HG03439 (cell line): ENCODE measurements at regions not wholly inside any gene's neighbourhood (a gene's known extent, or its start where the extent isn't known, plus 50 kb on each side); places are given as distances from the start of the nearest gene placed in this dataset.
"Not testable (repeated sequence)": the region's sequence is repeated elsewhere in the genome, so short reads cannot be mapped to it uniquely, and the experiment has no call there.

Experiments
- ATAC-seq: cut with Tn5 transposase; IDR thresholded peaks from one replicate; pipeline ENCODE4 v1.9.1; 2021; ENCODE audit warnings: mild to moderate bottlenecking, moderate library complexity; ENCODE audit not compliant: unreplicated experiment

- ATAC-seq = no peak
Observed at GRCh38 chr12:68422956-68423574, 90.9 kb upstream of the MDM1 start.

DNA sequence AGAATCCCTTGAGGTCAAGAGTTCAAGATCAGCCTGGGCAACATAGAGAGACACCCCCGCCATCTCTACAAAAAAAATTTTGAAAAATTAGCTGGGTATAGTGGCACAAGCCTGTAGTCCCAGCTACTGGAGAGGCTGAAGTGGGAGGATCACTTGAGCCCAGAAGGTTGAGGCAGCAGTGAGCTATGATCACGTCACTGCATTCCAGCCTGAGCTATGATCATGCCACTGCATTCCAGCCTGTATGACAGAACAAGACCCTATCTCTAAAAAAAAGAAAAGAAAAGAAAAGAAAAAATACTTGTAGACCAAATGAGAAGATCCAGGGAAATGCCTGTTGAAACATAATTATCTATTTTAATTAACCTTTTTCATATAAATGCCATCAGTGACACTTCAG, 93.8 kb upstream of the MDM1 start:
- ATAC-seq = no peak

DNA sequence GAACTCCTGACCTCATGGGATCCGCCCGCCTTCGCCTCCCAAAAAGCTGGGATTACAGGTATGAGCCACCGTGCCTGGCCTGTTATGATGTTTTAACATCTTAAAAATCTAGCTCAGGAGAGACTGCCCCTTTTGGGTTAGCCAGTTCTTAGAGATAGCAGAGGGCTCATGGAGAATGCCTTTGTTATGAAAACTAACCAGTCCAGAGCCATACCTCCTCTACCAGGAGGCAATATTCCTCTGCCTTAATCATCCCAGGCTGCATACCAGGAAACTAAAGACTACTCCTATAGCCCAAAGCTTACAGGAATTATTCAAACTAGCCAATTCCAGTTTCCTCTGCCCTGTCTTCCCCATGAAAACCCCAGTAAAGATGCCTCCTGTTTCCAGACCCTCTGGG, 96.0 kb upstream of the MDM1 start:
- no peak for ATAC-seq

DNA sequence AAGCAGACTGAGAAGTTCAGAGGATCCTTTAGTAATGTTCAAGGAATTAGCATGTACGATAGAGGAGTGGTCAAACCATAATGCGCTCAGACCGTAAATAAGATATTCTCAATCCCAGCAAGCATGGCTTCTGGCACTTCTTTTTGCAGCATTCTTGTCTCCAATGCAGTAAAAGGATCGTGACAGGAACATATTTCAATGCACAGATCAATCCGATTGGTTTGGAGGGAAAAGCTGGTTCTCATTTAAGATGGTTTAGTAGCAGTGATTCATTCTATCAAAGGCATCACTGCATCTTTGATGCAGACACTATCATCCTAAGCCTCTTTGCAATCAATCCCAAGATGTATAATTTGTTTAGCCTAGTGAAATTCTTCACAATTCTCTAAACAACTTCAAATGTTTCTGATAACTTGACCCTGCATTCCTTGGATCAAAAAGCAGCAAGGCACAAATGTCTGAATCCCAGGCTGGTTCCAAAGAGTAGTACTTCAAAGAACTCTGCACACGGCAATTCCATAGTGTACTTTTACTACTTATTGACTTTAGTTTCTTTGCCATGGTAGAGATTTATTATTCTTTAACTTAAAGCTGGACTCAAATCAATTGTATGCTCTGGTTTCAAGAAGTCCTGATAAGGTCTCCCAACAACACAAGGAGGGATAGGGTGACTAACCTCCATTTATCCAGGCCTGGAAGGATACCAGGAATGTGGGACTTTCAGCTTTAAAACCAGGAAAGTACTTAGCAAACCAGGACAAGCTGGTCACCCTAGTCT, 96.8 kb upstream of the MDM1 start:
- no peak for ATAC-seq

DNA sequence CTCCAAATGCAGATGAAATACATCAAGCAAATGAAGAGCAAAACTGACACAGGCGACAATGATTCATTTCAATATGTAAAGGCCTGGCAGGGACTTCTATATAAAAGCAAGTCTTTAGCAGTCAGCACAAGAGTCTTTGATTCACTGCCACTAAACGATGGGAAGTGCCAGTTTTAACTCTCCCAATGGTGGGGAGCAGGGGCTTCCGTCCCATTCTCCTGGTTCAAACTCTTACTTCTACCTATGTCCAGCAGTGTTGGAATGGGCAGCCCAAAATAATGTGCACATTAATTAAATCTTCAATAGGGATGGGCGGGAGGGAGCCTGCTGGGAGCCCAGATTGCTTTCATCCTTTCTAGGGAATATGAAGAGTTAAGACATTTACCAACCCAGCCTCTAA, 97.5 kb upstream of the MDM1 start:
- no peak for ATAC-seq

- ATAC-seq = no peak
Observed at GRCh38 chr12:68431786-68432185, 99.6 kb upstream of the MDM1 start.

GRCh38 chr12:68432622-68433021, 100.5 kb upstream of the MDM1 start:
- no peak for ATAC-seq

DNA sequence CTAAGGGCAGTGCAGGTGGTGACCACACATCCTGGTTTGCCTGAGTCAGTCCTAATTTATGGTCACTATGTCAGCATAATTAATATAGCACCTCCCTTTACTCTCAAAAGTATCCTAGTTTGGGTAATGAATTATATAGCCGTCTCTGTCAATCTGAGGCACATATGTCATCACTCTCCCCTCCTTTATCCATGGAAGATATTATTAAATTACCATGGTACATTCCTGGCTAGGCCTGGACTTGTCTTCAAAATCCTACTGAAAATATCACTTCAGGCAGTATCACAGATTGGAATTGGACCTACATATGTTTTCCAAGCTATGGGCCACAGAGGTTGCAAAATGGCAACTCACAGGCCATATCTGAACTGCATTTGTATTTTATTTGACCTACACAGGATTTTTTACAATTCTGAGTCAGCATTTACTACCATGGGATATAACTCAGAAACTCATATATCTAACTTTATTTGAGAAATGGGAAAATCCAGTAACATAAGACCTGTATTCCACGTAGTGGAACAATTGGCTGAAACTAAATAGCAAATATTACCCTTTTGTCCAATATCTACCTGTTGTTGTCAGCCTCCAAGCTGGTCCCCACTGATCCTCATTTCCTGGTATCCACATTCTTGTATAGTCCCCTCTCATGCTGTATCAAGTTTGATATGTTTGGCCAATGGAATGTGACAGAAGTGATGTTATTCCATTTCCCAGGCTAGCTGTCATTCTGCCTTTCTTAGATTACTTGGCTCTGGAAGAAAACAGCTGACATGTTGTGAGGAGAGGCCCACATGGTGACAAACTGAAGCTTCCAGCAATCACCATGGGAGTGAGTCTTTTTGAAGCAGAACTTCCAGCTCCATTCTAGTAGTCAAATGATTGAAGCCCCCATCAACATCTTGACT, 102.5 kb upstream of the MDM1 start:
- no peak for ATAC-seq

DNA sequence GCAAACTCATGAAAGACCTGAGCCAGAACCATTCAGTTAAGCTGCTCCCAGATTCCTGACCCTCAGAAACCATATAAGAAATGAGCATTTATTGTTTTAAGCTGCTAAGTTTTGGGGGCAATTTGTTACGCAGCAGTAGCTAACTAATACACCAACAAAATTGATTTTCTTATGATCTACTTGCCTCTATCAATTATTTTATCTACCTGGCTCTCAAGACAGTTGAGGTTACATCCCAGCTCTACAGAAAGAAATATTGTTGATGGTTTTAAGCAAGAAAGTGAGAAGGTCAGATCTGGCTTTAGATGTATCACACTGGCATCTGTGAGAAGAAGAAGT, 103.1 kb upstream of the MDM1 start:
- ATAC-seq = no peak

- no peak for ATAC-seq
Observed at GRCh38 chr12:68435816-68436215, 103.7 kb upstream of the MDM1 start.

DNA sequence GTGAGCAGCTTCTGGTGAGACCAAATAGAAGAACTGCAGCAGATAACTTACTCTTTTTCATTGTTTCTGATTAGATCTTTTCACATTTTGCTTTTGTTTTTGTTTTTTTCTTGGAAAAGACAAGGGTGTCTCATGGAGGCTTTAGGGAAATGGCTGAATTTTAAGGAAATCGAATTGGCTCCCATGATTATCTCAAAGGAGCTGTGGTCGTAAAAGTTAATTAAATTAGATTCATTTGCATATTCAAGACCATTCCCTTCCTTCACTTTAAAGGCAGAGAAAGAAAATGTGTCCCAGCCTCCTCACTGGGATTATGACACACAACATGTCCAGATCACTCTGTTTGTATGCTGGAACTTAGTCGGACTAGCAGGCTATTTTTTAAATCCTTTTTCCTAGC, 106.4 kb upstream of the MDM1 start:
- no peak for ATAC-seq

GRCh38 chr12:68439368-68440045, 107.3 kb upstream of the MDM1 start:
- no peak for ATAC-seq

DNA sequence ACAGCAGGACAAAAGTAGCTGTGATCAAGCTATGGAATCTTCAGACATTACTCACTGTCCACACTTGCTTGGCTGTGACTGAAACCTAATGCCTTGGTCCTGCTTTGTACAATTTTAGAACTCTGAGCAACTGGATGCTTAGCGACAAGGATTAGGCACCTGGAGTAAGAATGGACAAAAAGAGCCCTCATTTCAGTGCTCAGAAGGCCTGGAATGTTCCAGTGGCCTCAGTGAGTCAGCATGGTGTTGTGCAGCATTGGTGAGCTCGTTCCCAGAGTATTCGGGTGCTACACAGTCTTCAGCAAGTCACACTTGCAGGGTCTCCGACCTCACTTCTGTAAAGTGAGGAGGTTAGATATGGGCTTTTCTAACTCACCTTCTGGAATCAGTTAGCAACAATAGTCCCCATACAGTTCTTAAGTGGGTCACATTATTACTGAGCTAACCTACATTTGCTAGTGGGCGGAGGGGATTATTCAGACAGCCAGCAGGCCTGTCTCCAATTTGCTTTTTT, 108.0 kb upstream of the MDM1 start:
- no peak for ATAC-seq

DNA sequence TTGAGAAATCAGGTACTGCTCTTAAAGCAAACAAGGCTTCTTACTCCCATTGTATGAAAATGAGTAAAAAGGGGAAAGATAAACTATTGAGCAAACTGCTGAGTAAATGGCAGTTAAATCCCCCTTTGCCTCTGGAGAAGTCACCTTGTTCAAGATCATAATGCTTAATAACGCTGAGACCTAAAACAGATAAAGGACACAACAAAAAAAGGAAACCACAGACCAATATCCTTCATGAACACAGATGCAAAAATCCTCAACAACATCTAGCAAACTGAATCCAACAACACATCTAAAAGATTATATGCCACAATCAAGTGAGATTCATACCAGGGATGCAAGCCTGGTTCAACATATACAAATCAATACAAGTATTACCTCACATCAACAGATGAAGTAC, 109.0 kb upstream of the MDM1 start:
- no peak for ATAC-seq

DNA sequence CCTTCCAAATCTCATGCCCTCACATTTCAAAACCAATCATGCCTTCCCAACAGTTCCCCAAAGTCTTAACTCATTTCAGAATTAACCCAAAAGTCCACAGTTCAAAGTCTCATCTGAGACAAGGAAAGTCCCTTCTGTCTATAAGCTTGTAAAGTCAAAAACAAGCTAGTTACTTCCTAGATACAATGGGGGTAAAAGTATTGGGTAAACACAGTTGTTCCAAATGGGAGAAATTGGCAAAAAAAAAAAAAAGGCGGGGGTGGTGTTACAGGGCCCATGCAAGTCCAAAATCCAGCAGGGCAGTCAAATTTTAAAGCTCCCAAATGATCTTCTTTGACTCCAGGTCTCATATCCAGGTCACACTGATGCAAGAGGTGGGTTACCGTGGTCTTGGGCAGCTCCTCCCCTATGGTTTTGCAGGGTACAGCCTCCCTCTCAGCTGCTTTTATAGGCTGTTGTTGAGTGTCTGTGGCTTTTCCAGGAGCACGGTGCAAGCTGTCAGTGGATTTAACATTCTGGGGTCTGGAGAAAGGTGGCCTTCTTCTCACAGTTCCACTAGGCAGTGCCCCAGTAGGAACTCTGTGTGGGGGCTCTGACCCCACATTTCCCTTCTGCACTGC, 110.3 kb upstream of the MDM1 start:
- not testable (repeated sequence) for ATAC-seq

GRCh38 chr12:68443695-68444094, 111.5 kb upstream of the MDM1 start:
- ATAC-seq = not testable (repeated sequence)

DNA sequence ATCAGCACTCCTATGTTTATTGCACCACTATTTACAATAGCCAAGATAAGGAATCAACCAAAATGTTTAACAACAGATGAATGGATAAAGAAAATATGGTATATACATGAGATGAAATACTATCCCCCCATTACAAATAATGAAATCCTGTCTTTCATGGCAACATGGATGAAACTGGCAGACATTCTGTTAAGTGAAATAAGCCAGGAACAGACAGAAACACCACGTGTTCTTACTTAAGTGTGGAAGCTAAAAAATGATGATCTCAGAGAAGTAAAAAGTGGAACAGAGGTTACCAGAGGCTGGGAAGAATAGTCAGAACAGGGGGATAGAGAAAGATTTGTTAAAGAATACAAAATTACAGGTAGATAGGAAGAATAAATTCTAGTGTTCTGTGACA, 113.7 kb upstream of the MDM1 start:
- ATAC-seq = no peak

GRCh38 chr12:68446384-68446783, 114.2 kb upstream of the MDM1 start:
- ATAC-seq = no peak

DNA sequence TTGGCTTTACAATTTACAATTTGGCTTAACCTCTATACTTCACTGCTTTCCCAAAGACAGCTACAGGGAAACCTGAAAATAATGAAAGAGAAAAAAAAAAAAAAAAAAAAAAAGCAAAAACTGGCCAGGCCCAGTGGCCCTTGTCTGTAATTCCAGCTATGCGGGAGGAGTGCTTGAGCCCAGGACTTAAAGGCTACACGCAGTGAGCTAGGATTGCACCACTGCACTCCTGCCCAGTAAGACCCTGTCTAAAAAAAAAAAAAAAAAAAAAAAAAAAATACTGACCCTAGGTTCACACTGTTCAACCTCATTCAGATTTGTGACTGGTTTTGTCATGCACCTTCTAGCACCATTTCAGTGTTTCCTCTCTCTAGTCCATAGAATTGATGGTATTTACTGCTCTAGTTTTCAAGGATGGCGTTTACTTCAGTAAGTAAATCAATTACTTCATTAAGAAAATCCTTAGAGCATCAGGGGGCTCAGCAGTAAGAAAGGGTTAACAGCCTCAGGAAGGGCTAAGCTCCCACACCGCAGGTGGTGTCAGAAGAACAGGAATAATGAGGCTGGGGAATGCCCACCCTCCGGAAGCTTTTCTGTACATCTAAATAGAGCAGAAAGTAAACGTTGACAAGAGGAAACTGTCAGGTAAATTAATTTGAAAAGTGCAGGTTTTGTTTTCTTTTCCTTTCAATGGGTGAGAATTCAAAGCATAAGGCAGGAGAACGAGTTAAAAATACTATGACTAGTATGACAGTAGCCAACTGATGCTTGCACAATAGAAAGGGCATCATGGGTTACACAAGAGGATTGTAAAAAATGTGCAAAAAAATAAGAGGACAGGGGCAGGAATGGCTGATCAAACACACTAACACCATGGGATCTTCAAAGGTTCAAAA, 115.0 kb upstream of the MDM1 start:
- ATAC-seq = no peak
